Peyer's patch (tissue), 4 donors: ENCODE measurements at regions not wholly inside any gene's neighbourhood (a gene's known extent, or its start where the extent isn't known, plus 50 kb on each side); places are given as distances from the start of the nearest gene placed in this dataset.

Experiments used
- CTCF ChIP-seq, 6 experiments: fragments of 450-650 bp in 4 of 6; fragments of 200-600 bp in 2 of 6; sonication (generic) in 1 of 6; IDR thresholded peaks; one replicate each; pipeline ENCODE4 v1.5.1; 2017 to 2019; ENCODE audit warnings: antibody characterized with exemption in 6 of 6, mild to moderate bottlenecking in 3 of 6, moderate library complexity in 1 of 6
- POLR2A ChIP-seq, 2 donors: fragments of 450-650 bp; IDR thresholded peaks; one replicate each; pipeline ENCODE4 v1.5.1; 2017; ENCODE audit warnings: antibody characterized with exemption in 2 of 2, mild to moderate bottlenecking in 2 of 2, moderate library complexity in 2 of 2

DNA sequence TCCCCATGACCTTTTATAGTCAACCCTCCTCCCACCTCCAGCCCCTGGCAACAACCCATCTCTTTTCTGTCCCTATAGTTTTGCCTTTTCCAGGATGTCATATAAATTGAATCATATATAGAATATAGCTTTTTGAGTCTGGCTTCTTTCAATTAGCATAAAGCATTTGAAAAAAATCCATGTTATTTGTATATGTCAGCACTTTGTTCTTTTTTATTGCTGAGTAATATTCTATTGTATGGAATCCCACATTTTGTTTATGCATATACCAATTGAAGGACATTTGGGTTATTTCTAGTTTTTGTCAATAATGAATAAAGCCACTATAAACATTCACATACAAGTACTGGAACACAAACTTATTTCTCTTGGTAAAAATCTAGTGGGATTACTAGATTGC is 58.0 kb upstream of the SSR3 start:
- TF ChIP-seq CTCF (IDR thresholded peaks at IDR 0.05), result no peak
- TF ChIP-seq POLR2A (IDR thresholded peaks at IDR 0.05), result no peak
